VCaP (cell line): ENCODE measurements at regions not wholly inside any gene's neighbourhood (a gene's known extent, or its start where the extent isn't known, plus 50 kb on each side); places are given as distances from the start of the nearest gene placed in this dataset.

Experiments used
- H3K27ac ChIP-seq: fragments of 450-650 bp; 2 replicates; pipeline ENCODE4 v1.5.1; 2017
- CTCF ChIP-seq: fragments of 450-650 bp; conservative IDR thresholded peaks from 2 replicates; pipeline ENCODE4 v1.5.1; 2017; ENCODE audit warnings: mild to moderate bottlenecking, moderate library complexity

- no peak for TF ChIP-seq CTCF
- H3K27ac ChIP-seq = peak overlapping the region; percentile 36
Observed at GRCh38 chr18:49731860-49732311, 81.4 kb downstream of the ACAA2 start.

GRCh38 chr18:49731421-49731841, 81.9 kb downstream of the ACAA2 start:
- peak overlapping the region; percentile 36; the same call in 1 of the 2 replicates for H3K27ac ChIP-seq
- no peak for TF ChIP-seq CTCF

DNA sequence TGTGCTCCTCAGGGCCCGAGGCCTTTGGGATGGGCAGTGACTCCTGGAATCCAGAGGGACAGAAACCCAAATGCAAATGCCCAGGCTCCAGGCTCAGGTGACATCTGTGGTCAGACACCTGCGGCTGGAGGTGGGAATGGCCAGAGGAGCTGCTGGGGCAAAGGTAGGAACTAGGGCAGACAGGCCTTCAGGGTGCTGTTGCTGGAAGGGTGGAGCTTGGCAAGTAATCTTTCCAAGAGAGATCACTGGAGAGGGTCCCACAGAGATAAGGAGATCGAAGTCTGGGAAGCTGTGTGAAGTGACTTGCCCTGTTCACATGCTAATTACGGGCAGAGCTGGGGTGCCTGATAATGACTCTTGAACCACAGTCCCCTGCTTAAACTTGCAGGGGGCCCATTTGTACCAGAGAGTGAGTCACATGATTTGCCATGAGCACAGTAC, 82.4 kb downstream of the ACAA2 start:
- TF ChIP-seq CTCF = no peak
- peak overlapping the region; percentile 36; the same call in 1 of the 2 replicates for H3K27ac ChIP-seq

DNA sequence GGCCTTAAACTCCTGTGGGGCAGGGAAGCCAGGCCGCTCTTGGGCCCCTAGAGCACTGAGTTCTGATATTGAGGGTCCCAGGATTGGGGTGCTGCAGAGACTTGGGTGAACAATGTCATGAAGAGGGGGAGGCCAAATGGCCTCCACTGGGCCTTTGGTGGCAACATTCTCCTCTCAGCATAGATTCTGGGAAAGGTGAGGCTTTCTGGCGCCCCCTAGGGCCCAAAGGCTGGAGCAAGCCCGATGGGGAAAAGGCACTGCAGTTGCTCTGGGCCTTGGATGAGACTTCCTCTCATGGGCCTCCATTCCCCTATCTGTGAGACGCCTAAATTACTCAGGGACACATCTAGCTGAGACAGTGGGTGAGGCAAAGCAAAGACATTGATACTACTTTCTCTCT, 84.8 kb downstream of the ACAA2 start:
- TF ChIP-seq CTCF = peak; percentile 66
- no peak overlapping the region for H3K27ac ChIP-seq

DNA sequence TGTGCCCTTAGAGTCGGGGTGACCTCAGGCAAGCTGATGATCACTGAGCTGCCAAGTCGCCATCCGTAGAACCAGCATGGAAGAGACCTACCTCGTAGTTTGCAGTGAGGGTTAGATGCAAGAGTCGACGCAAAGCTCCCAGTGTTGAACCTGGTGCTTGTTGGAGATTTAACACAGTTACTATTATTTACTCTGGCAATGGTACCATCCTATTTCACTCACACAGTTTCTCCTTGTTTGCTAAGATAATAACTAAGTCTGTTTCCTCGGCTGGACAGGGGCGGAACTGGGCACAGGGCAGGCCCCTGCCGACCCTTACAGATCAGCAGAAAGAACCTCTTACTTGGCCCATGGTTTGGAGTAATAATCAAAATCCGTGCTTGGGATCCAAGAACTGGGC, 85.5 kb downstream of the ACAA2 start:
- H3K27ac ChIP-seq = no peak overlapping the region
- no peak for TF ChIP-seq CTCF

DNA sequence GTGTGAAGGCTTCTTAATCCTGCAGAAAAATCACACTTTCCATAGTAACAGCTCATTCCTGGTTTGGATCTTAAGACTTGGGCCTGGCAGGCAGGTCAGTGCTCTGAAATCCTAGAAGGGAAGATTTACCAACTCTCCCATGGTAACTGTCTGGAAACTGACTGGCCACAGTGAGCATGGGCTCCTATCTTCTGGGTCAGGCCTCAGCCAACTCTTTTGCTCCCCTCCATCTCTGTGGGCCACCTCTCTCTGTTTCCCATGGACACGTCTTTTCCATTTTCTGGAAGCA, 86.7 kb downstream of the ACAA2 start:
- TF ChIP-seq CTCF = no peak
- no peak overlapping the region for H3K27ac ChIP-seq

- no peak for TF ChIP-seq CTCF
- no peak overlapping the region for H3K27ac ChIP-seq
Observed at GRCh38 chr18:49725809-49726674, 87.3 kb downstream of the ACAA2 start.
